Osteocyte (in vitro differentiated cells): ENCODE measurements at regions not wholly inside any gene's neighbourhood (a gene's known extent, or its start where the extent isn't known, plus 50 kb on each side); places are given as distances from the start of the nearest gene placed in this dataset.

ENCODE experiments used
- DNase-seq: peaks from one replicate; pipeline ENCODE4 v3.0.0; 2021; ENCODE audit warnings: mixed read lengths; ENCODE audit not compliant: unreplicated experiment; ENCODE audit errors: extremely low spot score
- H3K27ac Mint-ChIP-seq: one replicate; pipeline ENCODE4 v1.8.0; 2021; ENCODE audit warnings: mild to moderate bottlenecking, mixed read lengths; ENCODE audit not compliant: unreplicated experiment
- H3K27me3 Mint-ChIP-seq: one replicate; pipeline ENCODE4 v1.8.0; 2021; ENCODE audit warnings: mixed read lengths; ENCODE audit not compliant: unreplicated experiment
- H3K36me3 Mint-ChIP-seq: one replicate; pipeline ENCODE4 v1.8.0; 2021; ENCODE audit warnings: mixed read lengths; ENCODE audit not compliant: unreplicated experiment
- H3K4me1 Mint-ChIP-seq: one replicate; pipeline ENCODE4 v1.8.0; 2021; ENCODE audit warnings: mixed read lengths; ENCODE audit not compliant: unreplicated experiment
- H3K4me3 Mint-ChIP-seq: one replicate; pipeline ENCODE4 v1.8.0; 2021; ENCODE audit warnings: mild to moderate bottlenecking, moderate library complexity, mixed read lengths; ENCODE audit not compliant: unreplicated experiment
- H3K9me3 Mint-ChIP-seq: one replicate; pipeline ENCODE4 v1.8.0; 2021; ENCODE audit warnings: mixed read lengths; ENCODE audit not compliant: unreplicated experiment
- CTCF ChIP-seq: fragments of 200-600 bp; sonication (generic); IDR thresholded peaks from 2 replicates; pipeline ENCODE4 v1.5.0; 2021; ENCODE audit warnings: antibody characterized with exemption, mild to moderate bottlenecking, moderate library complexity

DNA sequence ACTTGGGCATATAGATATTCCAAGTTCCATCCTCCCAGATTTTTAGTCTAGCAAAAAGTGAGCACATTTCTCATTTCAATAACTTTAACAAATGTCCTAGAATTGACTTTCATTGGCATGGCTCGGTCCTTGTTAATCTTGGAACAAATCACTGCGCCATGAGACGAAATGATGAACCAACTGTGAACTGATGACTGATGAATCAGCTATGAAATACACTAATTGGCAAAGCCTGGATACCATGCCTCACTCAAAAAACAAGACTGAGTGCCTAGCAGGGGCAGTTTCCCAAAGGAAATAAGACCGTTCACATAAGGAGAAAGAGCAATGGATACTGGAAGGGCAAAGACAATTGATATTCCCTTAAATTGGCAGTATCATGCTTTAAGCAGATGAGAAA, 248.6 kb upstream of the VEGFC start:
- Mint-ChIP-seq H3K4me1 (no peaks in the 10 kb centered on the region), H3K4me3 (no peak overlapping the region), H3K36me3 (no peaks in the 10 kb centered on the region), H3K27ac (no peak overlapping the region), H3K27me3 (no peaks in the 10 kb centered on the region), H3K9me3 (no peaks in the 10 kb centered on the region)
- TF ChIP-seq CTCF = no peak
- DNase-seq = no peak

DNA sequence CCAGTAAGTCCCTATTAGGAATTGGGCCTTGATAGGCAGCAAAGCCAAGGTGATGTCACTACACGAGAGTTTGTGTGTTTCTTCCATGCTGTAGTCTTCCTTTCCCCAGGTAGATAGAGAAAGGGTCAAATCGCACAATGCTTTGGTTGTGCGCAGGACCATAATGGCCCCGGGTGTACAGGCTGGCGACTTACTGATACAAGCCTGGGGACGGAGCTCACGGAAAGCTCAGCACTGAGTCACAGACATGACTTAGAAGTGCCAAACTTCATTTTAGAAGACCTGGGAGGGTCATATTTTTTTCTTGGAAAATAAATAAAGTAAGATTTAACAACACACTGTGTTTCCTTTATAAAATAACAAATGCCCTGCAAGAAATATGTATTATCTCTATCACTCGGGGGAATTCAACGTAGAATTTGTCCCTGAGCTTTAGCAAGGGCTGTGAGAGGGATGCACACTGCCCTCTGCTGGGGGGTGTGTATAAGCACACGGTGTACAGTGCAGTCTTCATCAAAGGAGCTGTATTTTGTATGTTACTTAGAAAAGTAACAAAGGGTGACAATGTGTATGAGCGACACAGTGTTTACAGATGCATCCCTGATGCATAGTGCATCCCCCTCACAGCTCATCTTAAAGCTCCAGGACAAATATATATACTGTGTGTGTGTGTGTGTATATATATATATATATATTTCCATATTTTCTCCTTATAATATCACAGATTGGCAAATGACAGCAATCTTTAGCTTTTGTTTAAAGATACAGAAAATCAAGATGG, 254.5 kb upstream of the VEGFC start:
- H3K9me3 Mint-ChIP-seq = peaks cover 5% of the 10 kb centered on the region
- no peak overlapping the region for H3K27ac Mint-ChIP-seq
- H3K4me1 Mint-ChIP-seq = peaks cover 4% of the 10 kb centered on the region
- H3K27me3 Mint-ChIP-seq = no peaks in the 10 kb centered on the region
- TF ChIP-seq CTCF = peak; percentile 94
- no peaks in the 10 kb centered on the region for H3K36me3 Mint-ChIP-seq
- peak; percentile 88 for DNase-seq
- no peak overlapping the region for H3K4me3 Mint-ChIP-seq

GRCh38 chr4:177047851-177048174, 255.1 kb upstream of the VEGFC start:
- TF ChIP-seq CTCF = no peak
- peaks cover 4% of the 10 kb centered on the region for H3K4me1 Mint-ChIP-seq
- no peak overlapping the region for H3K27ac Mint-ChIP-seq

DNA sequence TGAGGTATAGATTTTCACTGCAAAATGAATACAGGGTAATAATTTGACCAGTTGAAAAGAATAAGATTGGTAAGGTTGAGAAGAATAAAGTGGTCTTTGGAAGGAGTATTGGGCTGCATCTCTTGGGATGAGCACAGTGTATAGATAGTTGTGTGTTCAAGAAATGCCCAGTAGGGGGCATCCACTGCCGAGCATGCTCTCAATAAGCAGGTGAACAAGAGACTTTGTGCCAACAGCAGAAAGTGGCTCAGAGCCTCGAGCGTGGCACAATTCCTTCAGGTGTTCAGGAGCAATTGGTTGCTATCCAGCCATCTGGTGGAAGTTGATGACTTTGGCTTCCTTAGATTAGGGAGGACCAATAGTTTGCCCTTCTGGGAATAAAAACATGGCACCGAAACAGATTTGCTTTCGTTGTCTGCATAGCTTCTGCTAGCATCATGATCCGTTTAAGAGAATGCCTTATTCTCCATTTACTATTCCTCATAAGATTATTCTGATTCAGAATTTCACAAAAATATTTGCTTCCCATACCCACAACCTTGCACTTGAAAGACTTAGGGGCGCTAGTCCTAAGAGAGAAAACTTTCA, 258.1 kb upstream of the NEIL3 start:
- Mint-ChIP-seq H3K27ac (no peak overlapping the region), H3K9me3 (peaks cover 5% of the 10 kb centered on the region), H3K4me1 (peaks cover 4% of the 10 kb centered on the region), H3K36me3 (no peaks in the 10 kb centered on the region), H3K4me3 (no peak overlapping the region), H3K27me3 (no peaks in the 10 kb centered on the region)
- TF ChIP-seq CTCF = peak; percentile 37
- no peak for DNase-seq

More at GRCh38 chr4:177047851-177048174, 255.1 kb upstream of the VEGFC start:
- H3K9me3 Mint-ChIP-seq = peaks cover 5% of the 10 kb centered on the region
- H3K4me3 Mint-ChIP-seq = no peak overlapping the region
- no peak for DNase-seq
- no peaks in the 10 kb centered on the region for H3K27me3 Mint-ChIP-seq
- H3K36me3 Mint-ChIP-seq = no peaks in the 10 kb centered on the region

DNA sequence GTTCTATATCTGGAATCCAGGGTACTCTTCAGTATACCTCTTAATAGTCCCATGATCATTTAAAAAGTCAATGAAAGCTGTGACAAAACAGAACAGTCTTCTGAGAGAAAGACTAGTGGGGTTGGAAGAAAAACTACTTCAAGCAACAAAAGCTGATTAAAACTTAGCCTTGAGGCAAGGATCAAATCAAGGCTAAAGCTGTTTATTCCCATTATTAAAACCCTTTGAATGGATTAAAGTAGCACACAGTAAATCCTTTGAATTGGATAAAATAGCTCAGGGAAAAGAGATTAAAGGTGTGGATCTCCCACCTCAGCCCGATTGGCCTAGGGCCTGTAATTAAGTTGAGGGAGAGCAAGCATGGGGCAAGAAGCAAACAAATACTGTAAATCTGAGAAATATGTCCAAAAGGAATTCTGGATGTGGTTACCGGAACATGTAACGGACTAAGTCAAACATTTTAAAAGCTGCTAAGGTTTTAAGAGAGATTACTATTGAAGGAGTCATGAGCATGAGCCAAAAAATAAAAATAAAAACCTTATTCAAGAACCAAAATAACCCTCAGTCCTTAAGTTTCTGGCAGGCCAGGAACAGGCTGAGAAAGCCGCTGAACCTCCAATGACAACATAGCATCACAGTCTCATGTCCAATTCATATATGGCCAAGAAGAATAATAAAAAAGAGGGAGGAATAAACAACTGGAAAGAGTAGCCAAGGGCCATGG, 257.3 kb upstream of the NEIL3 start:
- Mint-ChIP-seq H3K36me3 (no peaks in the 10 kb centered on the region), H3K9me3 (peaks cover 5% of the 10 kb centered on the region), H3K4me1 (no peaks in the 10 kb centered on the region), H3K27me3 (no peaks in the 10 kb centered on the region), H3K4me3 (no peak overlapping the region), H3K27ac (no peak overlapping the region)
- DNase-seq = no peak
- no peak for TF ChIP-seq CTCF
